ENCODE measurements at regions not wholly inside any gene's neighbourhood (a gene's known extent, or its start where the extent isn't known, plus 50 kb on each side); places are given as distances from the start of the nearest gene placed in this dataset.

DNA sequence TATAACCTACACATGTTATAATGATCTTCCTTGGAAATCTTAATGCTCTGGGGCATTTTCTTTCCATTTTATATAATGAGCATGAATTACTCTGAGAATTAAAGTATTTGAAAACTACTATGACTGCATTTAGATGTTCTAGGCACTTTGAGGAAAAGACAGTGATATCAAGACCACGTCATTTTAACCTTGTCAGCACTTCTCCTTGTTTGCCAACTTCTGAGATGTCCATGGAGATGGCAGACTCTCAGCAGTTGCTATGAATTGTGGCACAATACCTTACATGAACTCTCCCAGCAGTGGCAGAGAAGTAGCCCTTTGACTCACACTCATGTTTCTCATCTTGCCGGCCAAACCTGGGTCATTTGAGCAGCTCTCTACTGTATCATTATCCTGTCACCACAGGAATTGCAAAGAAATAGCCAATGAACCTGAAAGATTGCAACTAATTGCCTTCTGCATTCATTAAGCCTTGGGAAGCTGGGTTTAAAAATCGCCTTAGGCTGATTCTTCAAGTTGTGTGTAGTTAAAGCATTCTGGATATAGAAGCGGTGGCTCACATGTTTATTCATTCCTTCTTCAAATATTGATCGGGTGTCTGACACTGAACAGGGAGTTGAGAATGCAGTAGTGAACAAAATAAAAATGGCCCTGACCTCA, 272.2 kb upstream of the CFAP20DC start:
- no peak for FAIRE-seq

DNA sequence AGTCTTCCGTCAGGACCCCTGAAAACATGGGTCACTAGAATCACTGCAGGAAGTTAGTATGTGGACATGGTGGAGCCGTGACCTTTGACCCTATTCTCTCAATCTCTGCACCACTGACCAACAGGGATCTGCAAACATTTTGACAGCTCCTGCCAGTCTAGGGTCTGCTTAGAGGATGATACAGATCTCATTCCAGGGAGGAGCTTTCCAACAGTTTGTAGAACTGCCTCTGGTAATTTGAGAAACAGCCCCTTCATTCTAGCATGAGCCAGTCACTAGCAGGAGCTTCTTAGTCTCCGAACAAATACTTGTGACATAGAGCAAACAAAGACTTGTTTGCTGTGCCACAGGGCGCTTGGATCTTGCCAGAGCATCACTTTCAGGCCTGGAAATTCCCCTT, 270.3 kb upstream of the CFAP20DC start:
- FAIRE-seq, result no peak

DNA sequence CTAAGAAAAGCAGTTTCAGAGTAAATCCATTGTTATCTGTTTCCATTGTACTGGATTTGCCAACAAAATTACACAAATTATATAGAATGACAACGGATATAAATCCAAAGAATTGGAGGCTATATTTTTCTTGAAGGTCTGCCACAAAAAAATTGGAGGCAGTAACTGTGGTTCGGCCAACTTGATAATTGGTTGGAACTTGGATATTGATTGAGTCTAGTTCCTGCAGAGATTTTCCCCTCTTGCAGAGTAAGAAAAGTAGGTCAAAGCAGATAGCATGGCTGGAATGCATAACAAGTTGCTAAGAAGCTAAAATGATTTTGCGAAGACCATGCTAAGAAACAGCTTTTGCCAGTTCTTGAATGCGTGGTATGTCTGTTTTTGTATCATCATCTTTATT, 269.6 kb upstream of the CFAP20DC start:
- no peak for FAIRE-seq

DNA sequence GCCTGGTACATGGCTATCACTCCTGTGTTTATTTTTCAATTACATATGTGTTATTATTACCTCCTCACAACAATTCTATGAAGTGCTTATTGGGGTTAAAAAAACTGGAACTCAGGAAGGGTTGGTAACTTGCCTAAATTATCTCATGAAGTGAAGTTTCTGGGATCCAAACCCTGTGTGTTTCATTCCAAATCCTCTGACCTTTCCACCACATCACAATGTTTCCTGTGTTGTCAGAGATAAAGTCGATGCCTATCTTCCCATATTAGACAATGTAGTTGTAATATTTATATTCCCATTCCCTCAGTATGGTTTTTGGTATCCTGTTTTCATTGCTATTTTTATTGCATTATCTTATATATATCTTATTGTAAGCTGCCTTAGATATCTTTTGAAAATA, 269.1 kb upstream of the CFAP20DC start:
- no peak for FAIRE-seq

DNA sequence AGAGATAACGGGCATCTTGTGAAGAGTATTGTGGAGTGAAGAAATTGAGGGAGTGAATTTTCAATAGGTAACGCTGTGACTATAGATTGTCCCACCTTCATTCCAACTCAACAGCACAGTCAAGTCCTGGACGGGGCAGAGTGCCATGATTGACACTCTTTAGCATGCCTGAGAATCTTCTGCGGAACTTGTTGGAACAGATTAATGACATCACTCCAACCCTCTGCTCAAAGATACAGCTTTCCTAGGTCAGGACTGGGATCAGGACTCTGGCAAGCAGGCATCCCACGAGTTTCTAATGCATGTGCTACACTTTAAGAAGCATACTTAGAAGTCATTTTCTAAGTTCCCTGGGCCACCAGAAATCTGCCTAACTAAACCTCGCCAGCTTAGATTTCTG, 267.6 kb upstream of the CFAP20DC start:
- no peak for FAIRE-seq

DNA sequence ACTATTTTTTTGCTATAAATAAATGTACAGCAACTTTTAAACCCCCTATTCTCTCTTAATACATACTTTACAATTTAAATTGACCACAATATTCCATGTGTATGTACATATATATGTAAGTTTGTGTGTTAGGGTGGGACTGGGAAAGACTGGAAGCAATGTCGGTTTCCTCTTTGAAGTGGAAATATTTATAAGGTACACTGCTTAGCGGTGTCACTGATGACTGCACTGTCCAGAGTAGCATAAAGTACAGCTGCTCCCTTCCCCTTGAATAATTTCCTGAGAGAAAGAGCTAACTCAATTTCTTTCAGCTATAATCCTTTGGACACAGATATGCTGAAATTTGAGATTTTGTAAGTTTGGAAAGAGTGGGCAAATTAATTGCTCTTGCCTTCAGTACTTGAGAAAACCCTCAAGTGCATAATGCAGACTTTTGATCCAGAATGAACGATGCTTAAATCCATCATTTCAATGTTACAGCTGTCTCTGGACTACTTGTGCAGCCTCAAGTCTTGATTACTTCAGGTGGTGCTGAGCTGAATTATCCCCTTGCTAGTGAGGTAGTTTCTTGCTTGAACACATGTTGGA, 267.0 kb upstream of the CFAP20DC start:
- no peak for FAIRE-seq

DNA sequence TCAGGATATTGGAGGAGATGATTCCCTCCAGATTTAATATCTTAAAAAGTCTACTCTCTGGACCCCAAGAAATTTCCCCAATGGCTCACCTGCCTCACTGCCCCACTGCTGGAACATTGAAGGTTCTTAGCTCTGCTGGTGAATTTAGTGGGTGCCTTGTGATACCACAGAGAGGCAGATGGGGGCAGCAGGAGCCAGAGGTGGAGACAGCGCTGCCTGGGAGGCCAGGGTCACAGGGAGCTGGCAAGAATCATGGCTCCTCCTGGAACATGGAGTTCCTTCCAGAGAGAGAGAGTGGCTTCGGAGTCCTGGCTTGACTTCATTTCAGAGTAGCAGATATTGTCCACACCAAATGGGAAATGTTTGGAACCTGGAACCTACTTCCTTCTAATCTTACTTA, 263.5 kb upstream of the CFAP20DC start:
- FAIRE-seq, result no peak

DNA sequence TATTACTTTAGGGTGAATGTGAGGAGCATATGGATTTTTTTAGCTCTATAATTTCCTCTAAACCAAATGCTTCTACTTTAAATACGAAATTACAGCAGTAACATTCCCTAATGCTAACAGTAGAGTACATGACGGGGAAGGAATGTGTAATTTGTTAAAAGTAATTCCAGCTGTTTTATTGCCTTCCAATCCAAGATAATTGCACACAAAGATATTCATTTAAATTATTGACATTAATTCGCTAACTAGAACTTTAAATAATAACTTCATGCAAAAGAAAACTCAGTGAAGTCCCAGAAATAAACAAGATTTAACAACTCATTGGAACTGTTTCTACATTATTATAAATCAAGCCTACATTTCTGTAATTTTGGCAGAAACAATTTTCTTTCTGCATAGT, 261.4 kb upstream of the CFAP20DC start:
- FAIRE-seq, result no peak

DNA sequence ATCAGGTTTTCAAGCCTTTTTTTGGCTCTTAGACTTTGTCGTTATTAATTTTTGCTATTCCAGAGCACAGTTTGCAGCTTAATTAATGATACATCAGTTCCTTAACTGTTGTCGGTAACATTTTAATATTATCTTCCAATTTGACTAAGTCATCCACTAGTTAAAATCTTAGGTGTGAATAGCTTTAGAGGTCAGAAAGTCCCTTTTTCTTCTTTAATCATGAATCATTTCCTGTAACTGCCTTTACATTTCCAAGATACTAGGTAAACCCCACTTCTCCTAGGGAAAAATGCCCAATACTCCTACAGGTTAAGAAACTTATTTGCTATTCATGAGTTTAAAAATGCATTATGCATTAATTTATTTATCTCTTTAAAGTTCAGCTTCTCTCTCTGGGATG, 260.9 kb upstream of the CFAP20DC start:
- FAIRE-seq, result no peak

DNA sequence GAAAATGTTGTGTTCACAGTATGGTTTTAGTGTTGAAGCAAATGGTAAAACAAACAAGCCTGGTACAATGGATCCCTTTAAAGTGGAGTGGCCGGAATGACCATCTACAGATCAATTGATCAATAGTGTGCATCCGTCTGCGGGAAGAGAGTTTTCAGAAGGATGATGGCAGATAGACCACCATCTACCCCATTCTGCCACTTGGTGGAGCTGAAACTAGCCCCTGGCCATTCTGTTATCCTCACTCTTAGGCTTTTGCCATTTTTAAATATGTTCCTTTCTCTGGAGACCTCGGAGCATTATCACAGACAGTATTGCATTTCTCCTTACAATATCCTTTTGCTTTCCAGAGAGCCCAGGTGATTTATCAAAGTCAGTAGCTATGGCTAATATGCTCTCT, 258.9 kb upstream of the CFAP20DC start:
- no peak for FAIRE-seq

DNA sequence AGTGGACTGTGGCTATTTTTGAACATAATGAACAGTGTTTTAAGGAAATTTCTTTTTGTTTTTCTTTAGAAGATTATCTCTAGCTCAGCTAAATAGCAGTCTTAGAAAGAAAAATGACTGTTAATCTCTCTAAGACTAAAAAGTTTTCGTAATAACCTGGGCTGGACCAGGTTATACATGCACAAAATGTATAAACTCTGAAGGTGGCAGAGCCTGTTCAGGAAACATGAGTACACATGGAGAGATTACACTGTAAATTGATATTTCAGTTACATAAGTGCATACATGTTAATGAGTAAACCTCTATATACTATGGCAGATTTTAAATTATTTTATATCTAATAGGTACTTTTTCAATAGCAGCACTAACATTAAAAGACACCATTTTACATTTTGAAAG, 258.2 kb upstream of the CFAP20DC start:
- FAIRE-seq, result no peak

DNA sequence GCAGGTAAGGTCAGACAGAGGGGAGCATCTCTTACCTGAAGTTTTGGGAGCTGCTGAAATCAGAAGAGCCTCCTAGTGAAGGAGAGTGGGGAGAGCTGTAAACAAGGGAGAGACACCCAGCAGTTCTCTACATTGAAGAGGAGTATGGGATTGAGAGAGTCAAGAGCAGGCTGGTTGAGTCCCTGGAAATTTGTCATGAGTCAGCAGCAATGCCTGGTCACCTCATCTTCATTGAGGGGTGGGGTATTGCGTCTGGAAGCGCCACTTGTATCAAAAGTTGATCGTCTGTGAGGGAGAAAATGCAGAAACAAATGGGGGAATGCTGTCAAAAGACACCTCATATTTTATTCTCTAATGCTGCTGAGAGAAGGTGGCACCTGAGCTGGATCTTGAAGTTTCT, 256.6 kb upstream of the CFAP20DC start:
- no peak for FAIRE-seq

DNA sequence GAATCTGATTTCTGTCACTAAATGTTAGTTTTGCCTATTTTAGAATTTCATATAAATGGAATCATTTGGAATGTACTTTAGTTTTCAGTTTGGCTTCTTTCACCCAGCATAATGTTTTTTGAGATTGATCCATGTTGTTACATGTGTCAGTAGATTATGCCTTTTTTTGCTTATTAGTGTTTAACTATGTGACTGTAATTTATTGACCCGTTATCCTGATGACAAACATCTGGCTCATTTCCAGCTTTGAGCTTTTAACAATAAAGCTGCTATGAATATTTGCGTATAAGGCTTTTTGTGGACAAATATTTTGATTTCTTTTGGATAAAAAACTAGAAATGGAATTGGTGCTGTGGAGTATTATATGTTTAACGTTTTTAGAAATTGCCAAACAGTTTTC, 254.5 kb upstream of the CFAP20DC start:
- FAIRE-seq, result no peak

DNA sequence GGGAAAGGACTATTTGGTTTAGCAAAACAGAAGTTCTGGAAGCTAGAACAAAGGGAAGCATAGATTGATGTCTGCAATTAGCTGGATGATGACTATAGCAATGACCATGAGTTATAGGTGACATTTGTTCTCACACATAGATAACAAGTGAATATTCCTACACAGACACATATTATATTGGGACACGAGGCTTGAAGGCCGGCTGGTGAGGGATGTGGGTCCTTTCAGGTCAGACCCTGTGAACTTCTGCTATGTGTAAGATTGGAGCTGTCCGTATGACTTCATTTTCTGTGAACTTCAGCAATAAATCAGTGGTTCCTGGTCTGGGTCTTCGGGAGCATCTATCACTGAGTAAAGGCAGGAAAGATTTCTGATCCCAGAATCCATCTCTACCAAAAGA, 253.6 kb upstream of the CFAP20DC start:
- no peak for FAIRE-seq

DNA sequence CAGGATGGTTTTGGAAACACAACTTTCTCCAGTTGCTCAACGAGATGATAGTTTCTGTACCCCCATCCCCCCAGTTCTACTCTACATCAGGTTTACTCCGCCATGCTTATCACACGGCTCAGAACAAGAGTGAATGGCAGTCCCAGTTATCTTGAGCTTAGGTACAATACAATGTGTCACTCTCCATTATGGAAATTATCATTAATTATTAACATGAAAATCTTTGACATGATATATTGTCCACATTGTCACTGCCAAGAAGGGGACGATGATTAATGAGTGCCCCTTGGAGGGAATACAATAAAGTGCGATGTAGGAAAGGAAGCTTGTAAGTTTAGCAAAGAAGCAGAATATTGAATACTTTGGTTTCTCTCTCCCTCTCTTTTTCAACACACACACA, 252.6 kb upstream of the CFAP20DC start:
- no peak for FAIRE-seq

DNA sequence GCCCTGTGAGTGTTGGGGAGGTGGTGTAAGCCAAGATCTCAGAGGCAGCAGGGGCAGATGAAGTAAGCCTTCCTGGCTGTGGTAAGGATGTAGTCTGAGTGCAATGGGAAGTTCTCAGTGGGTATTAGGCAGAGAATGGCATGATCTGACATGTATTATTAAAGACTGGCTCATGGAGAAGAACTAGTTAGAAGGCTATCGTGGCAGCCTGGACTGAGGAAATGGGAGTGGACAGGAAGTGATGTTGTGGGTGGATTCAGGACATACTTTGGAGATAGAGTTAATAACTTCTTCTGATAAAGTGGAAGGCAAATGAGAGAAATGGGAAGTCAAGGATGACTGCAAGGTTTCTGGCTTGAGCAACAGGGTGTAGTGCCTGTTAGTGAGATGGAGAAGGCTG, 250.9 kb upstream of the CFAP20DC start:
- FAIRE-seq, result no peak

DNA sequence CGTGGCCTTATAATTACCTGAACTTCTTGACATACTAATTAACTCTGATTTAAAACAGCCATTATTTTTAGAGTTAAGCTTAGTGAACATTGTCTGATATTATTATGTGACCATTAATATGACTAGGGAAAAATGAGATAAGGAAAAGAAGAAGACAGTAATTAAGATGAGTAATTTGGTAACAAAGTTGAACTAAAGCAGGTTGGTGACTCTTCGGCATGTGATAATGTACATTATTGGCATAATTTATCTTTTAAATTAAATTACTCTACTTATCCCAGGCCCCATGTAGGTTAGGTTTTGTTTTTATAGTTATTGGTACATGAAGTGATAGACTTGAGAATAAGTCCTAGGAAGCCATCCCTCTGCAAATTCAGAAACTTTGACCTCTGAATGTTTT, 249.7 kb upstream of the CFAP20DC start:
- FAIRE-seq, result no peak

DNA sequence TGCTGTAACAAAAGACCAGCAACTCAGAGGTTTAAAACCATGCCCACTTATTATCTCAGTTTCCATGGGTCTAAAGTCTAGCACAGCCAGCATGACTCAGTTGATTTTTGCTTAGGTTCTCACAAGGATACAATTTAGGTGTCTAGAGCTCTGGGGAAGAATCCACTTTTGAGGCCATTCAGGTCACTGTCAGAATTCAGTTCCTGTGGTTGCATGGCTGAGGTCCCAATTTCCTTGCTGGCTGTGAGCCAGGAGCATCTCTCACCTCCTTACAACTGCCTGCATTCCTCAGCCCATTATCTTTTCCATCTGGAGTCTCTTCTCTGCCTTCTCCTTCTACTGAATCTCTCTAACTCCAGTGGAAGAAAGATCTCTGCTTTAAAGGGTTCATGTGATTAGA, 240.5 kb upstream of the CFAP20DC start:
- FAIRE-seq, result no peak

DNA sequence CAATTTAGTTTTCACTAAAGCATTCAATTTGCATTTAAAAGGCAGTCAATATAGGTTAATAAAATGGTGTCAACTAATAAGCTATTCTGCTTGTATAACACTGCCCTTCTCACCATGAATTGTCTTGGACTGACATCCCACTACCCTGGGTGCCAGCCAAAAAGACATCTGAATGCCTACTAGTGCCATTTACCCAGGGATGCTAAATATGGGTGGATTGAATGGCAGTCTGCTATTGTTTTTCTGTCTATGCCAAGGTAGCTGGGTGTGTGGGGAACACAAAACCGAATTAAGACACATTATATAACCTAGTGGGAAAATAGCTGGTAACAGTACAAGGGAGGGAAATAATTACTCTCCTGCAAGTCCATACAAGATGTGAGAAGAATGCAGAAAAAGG, 240.0 kb upstream of the CFAP20DC start:
- FAIRE-seq, result no peak

DNA sequence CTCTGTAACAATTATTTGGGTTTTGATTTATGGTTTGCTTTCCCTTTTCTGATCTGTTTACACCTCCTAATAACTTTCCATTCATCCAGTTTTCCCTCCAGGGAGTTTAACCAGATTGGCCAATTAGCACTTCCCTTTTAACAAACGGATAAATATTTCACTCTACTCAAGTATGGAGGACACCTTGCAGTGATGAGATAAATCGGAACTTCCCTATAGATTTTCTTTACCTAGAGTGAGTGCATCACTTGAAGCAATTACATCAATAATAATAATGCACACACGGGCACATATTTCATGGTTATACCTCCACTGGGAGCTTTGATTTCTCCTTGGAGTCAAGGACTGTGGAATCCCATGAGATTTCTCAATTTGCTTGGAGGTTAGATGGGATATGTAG, 239.1 kb upstream of the CFAP20DC start:
- no peak for FAIRE-seq

DNA sequence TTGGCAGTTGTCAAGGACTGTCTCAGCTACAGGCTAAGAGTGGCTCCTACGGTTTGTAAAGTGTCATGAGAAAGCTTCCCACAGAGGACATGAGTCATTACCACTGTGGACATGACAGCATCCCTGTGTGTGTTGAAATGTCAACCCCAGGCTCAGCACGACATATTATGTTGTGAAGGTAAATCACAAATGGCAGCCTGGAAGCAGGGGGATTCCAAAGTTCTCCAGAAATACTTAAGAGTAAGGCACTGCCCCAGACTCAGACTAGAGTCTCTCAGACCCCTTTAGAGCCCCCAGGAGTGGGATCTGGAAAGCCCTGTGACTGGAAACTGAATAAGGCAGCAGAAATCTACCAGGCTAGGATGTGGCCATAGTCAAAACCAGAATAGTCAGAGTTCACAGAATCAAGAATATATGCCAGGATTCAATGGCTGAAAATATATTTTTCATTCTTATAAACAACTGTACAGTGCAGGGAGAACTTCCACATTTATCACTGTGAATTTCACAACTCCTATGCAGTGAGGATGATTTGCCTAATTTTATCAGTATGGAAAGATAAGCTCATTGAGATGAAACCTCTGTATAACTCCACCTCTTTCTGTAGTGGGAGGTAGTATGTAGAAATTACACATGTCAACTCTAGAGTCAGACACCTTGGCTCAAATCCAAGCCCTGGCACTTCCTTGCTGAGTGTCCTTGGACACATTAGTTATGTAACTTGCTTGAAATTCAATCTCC, 237.1 kb upstream of the CFAP20DC start:
- FAIRE-seq, result no peak

DNA sequence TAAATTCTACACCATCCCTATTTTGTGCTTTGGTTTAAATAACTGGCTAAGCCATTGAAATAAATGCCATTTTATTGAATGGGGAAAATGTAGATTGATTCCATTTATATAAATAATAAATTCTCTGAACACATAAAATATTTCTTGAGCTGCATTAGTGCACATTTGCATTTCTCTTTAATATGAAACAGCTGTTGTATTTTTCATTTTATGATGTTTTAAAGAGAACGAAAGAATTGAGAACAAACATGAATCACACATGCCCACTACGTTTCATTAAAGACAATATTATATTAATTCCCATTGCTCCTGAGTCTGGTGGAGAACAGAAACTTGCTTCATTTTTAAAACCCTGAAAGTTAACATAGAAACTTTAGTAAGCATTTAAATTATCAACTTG, 235.7 kb upstream of the CFAP20DC start:
- no peak for FAIRE-seq

DNA sequence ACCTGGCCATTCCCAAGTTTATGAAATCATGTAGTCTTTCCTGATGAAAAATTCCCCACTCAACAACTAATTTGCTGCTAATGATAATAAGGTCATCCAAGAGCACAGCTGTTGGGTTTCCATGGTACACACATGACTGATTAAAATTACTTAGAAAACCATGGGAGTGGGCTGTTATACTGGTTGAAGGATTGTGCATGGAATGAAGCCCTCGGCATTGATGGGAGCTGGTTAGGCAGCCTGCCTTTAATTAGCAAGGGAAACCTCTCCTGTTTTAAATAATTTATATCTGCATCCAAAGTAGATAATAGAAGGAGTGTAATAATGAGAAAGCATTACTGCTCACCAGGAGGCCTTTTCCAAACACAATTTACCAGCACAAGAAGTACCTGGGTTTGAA, 235.1 kb upstream of the CFAP20DC start:
- no peak for FAIRE-seq

DNA sequence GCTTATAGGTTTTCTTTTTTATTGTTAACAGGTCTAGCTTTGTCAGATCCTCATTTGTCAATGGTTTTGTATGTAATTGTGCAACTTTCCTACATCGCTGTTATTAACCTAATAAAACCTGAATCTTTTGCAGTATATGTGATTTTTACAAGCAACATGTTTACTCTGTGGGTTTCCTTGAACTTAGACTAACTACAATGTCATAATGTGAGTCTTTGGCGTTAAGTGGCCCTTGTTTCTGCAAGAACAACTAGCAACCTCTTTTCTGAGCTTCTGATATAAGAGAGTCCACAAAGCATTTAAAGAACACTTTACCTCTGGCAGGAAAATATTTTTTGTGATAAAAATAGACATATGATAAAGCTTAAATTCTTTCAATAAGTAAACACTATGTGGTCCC, 230.3 kb upstream of the CFAP20DC start:
- FAIRE-seq, result no peak

DNA sequence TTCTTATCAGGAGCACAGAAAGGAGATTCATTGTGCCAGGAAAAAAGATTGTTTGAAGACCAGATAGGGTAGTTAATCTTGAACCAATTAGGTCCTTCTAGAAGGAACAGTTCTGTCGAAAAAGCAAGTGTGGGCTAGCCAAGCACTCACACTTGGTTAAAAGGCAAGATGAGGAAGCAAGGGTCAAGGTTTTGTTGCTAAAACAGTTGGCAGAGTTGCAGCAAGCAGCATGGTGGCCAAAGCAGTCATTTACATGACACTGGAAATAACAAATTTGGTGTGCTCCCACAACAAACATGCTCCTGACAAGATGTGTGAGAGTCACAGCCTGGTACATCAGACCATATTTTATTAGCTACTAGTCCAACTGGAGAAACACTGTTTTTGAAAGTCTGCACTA, 228.0 kb upstream of the CFAP20DC start:
- no peak for FAIRE-seq

Measured in TTC549 (cell line).